GM23338 (cell line): ENCODE measurements at regions not wholly inside any gene's neighbourhood (a gene's known extent, or its start where the extent isn't known, plus 50 kb on each side); places are given as distances from the start of the nearest gene placed in this dataset.

Experiments used
- ATAC-seq: fragments of 200-7000 bp; cut with Tn5 transposase; 3 replicates; pipeline ENCODE4 v1.9.1; 2020
- DNase-seq: peaks from one replicate; pipeline ENCODE4 v3.0.0-alpha.2; 2015; ENCODE audit warnings: low spot score
- H2AFZ ChIP-seq: fragments of 200-600 bp; sonication (generic); 2 replicates; pipeline ENCODE4 v1.8.0; 2016; ENCODE audit warnings: antibody characterized with exemption, mild to moderate bottlenecking, moderate library complexity
- H3F3A ChIP-seq: fragments of 200-600 bp; sonication (generic); replicated peaks from 2 replicates; pipeline ENCODE4 v1.8.0; 2017; ENCODE audit warnings: antibody characterized with exemption, mixed run types, low read depth
- H3K27ac ChIP-seq: fragments of 200-600 bp; sonication (generic); 2 replicates; pipeline ENCODE4 v1.6.1; 2016; ENCODE audit warnings: low read depth
- H3K27me3 ChIP-seq: fragments of 200-600 bp; sonication (generic); 2 replicates; pipeline ENCODE4 v1.8.0; 2016; ENCODE audit warnings: mild to moderate bottlenecking, mixed run types, moderate library complexity; ENCODE audit not compliant: insufficient read depth
- H3K36me3 ChIP-seq: fragments of 200-600 bp; sonication (generic); 2 replicates; pipeline ENCODE4 v1.8.0; 2016; ENCODE audit warnings: mild to moderate bottlenecking; ENCODE audit not compliant: insufficient read depth
- H3K4me1 ChIP-seq: fragments of 200-600 bp; sonication (generic); 2 replicates; pipeline ENCODE4 v1.8.0; 2016; ENCODE audit warnings: mild to moderate bottlenecking, moderate library complexity; ENCODE audit not compliant: insufficient read depth
- H3K4me2 ChIP-seq: fragments of 200-600 bp; sonication (generic); 2 replicates; pipeline ENCODE4 v1.7.1; 2017; ENCODE audit warnings: mixed run types
- H3K4me3 ChIP-seq: fragments of 200-600 bp; sonication (generic); 2 replicates; pipeline ENCODE4 v1.6.1; 2016; ENCODE audit warnings: mixed run types
- H3K79me2 ChIP-seq: fragments of 200-600 bp; sonication (generic); replicated peaks from 2 replicates; pipeline ENCODE4 v1.8.0; 2017; ENCODE audit warnings: mild to moderate bottlenecking; ENCODE audit not compliant: insufficient read depth
- H3K9me2 ChIP-seq: fragments of 200-600 bp; sonication (generic); 2 replicates; pipeline ENCODE4 v1.8.0; 2017; ENCODE audit not compliant: insufficient read depth
- H4K20me1 ChIP-seq: fragments of 200-600 bp; sonication (generic); replicated peaks from 2 replicates; pipeline ENCODE4 v1.8.0; 2017; ENCODE audit warnings: mild to moderate bottlenecking; ENCODE audit not compliant: insufficient read depth
- H3K27ac Mint-ChIP-seq: 2 replicates; pipeline ENCODE4 v1.8.0; 2020; ENCODE audit warnings: inconsistent platforms, mild to moderate bottlenecking, moderate library complexity, mixed read lengths
- H3K27me3 Mint-ChIP-seq: 3 replicates; pipeline ENCODE4 v1.8.0; 2022; ENCODE audit warnings: low read depth, mild to moderate bottlenecking, moderate library complexity, mixed read lengths, inconsistent platforms; ENCODE audit not compliant: insufficient read depth, poor library complexity
- H3K36me3 Mint-ChIP-seq: 3 replicates; pipeline ENCODE4 v1.8.0; 2021; ENCODE audit warnings: low read depth, mild to moderate bottlenecking, inconsistent platforms, moderate library complexity, mixed read lengths
- H3K4me1 Mint-ChIP-seq: 3 replicates; pipeline ENCODE4 v1.8.0; 2020; ENCODE audit warnings: mild to moderate bottlenecking, inconsistent platforms, mixed read lengths
- H3K4me3 Mint-ChIP-seq: 3 replicates; pipeline ENCODE4 v1.8.0; 2021; ENCODE audit warnings: moderate library complexity, mild to moderate bottlenecking, inconsistent platforms, mixed read lengths
- H3K9me3 Mint-ChIP-seq: 3 replicates; pipeline ENCODE4 v1.8.0; 2020; ENCODE audit warnings: moderate library complexity, mild to moderate bottlenecking, inconsistent platforms, mixed read lengths
- CREB1 ChIP-seq: fragments of 250-450 bp; sonication (Bioruptor Pico); IDR thresholded peaks from 2 replicates; pipeline ENCODE4 v1.5.0; 2020; ENCODE audit warnings: low read depth, mild to moderate bottlenecking, moderate library complexity
- EZH2 ChIP-seq: fragments of 200-600 bp; sonication (generic); IDR thresholded peaks from one replicate; pipeline ENCODE4 v1.8.0; 2017; ENCODE audit warnings: antibody characterized with exemption, mild to moderate bottlenecking, low read depth; ENCODE audit not compliant: unreplicated experiment
- EZH2phosphoT487 ChIP-seq: fragments of 200-600 bp; sonication (generic); IDR thresholded peaks from one replicate; pipeline ENCODE4 v1.8.1; 2018; ENCODE audit warnings: antibody characterized with exemption; ENCODE audit not compliant: unreplicated experiment
- JUNB ChIP-seq: IDR thresholded peaks from one replicate; pipeline ENCODE4 v1.6.1; 2016; ENCODE audit warnings: antibody characterized with exemption; ENCODE audit not compliant: unreplicated experiment
- NANOG ChIP-seq: IDR thresholded peaks from 2 replicates; pipeline ENCODE4 v1.6.1; 2016; ENCODE audit warnings: antibody characterized with exemption, borderline replicate concordance
- POLR2AphosphoS5 ChIP-seq: IDR thresholded peaks from 2 replicates; pipeline ENCODE4 v1.6.1; 2016; ENCODE audit warnings: antibody characterized with exemption, low read depth
- STAT1 ChIP-seq: IDR thresholded peaks from one replicate; pipeline ENCODE4 v1.6.1; 2016; ENCODE audit warnings: antibody characterized with exemption; ENCODE audit not compliant: unreplicated experiment
- ZNF114 ChIP-seq: fragments of 250-450 bp; sonication (Bioruptor Pico); IDR thresholded peaks from 2 replicates; pipeline ENCODE4 v1.5.0; 2020; ENCODE audit warnings: mild to moderate bottlenecking, moderate library complexity
- ZNF331 ChIP-seq: fragments of 250-450 bp; sonication (Bioruptor Pico); IDR thresholded peaks from 2 replicates; pipeline ENCODE4 v1.5.0; 2020; ENCODE audit warnings: low read depth, mild to moderate bottlenecking, moderate library complexity
- TF ChIP-seq, protein P1 (sequence below): fragments of 250-450 bp; sonication (Bioruptor Pico); IDR thresholded peaks from 2 replicates; pipeline ENCODE4 v1.5.0; 2020; ENCODE audit warnings: mild to moderate bottlenecking, moderate library complexity
- TF ChIP-seq, protein P2 (sequence below): IDR thresholded peaks from one replicate; pipeline ENCODE4 v1.6.1; 2018; ENCODE audit warnings: antibody characterized with exemption; ENCODE audit not compliant: unreplicated experiment

DNA sequence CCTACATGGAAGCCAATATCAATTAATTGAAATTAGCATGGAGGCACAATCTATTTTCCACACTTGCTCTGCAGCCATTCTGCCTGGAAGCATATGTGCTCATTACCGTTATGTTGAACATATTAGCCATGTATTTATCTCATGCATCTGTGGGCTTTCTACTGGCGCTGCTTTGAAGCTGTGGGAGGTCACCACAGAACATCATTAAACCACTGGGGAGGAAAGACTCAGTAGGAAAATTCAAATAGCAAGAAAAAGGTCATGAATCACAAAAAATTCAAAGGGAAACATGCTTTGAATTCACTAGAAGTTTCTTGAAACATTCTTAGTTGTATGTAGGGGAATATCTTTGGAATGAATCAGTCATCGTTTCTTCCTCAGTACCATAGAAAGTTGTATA is 652.5 kb downstream of the EDEM1 start (continued):
- TF ChIP-seq CREB1 (CRISPR knock-in tag) (no peak), EZH2 (no peak), EZH2phosphoT487 (no peak)

DNA sequence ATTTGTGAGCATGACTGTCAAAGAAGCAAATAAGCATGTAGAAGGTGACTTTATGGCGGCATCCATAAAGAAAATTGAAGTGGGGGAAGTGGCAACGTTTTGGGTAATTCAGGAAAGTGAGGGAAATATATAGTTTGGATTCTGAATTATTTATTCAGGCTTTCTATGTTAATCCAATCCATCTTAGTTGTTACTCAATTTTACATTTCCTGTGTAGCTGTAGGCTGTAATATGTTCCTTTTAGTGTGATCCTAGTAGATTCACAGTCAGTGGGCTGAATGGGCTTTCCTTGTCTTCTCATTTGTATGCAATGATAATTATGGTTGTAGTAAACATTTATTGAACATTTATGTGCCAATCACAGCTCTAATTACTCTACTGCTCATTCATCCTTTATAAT is 654.1 kb downstream of the EDEM1 start:
- H3K27me3 ChIP-seq = no peaks in the 10 kb centered on the region
- no peak overlapping the region for H3K4me3 Mint-ChIP-seq
- no peaks in the 10 kb centered on the region for H3K4me1 Mint-ChIP-seq
- no peak for TF ChIP-seq NANOG
- TF ChIP-seq JUNB = no peak
- no peak for TF ChIP-seq POLR2AphosphoS5
- TF ChIP-seq CREB1 (CRISPR knock-in tag) = no peak
- no peak for TF ChIP-seq STAT1
- TF ChIP-seq, protein P1, sequence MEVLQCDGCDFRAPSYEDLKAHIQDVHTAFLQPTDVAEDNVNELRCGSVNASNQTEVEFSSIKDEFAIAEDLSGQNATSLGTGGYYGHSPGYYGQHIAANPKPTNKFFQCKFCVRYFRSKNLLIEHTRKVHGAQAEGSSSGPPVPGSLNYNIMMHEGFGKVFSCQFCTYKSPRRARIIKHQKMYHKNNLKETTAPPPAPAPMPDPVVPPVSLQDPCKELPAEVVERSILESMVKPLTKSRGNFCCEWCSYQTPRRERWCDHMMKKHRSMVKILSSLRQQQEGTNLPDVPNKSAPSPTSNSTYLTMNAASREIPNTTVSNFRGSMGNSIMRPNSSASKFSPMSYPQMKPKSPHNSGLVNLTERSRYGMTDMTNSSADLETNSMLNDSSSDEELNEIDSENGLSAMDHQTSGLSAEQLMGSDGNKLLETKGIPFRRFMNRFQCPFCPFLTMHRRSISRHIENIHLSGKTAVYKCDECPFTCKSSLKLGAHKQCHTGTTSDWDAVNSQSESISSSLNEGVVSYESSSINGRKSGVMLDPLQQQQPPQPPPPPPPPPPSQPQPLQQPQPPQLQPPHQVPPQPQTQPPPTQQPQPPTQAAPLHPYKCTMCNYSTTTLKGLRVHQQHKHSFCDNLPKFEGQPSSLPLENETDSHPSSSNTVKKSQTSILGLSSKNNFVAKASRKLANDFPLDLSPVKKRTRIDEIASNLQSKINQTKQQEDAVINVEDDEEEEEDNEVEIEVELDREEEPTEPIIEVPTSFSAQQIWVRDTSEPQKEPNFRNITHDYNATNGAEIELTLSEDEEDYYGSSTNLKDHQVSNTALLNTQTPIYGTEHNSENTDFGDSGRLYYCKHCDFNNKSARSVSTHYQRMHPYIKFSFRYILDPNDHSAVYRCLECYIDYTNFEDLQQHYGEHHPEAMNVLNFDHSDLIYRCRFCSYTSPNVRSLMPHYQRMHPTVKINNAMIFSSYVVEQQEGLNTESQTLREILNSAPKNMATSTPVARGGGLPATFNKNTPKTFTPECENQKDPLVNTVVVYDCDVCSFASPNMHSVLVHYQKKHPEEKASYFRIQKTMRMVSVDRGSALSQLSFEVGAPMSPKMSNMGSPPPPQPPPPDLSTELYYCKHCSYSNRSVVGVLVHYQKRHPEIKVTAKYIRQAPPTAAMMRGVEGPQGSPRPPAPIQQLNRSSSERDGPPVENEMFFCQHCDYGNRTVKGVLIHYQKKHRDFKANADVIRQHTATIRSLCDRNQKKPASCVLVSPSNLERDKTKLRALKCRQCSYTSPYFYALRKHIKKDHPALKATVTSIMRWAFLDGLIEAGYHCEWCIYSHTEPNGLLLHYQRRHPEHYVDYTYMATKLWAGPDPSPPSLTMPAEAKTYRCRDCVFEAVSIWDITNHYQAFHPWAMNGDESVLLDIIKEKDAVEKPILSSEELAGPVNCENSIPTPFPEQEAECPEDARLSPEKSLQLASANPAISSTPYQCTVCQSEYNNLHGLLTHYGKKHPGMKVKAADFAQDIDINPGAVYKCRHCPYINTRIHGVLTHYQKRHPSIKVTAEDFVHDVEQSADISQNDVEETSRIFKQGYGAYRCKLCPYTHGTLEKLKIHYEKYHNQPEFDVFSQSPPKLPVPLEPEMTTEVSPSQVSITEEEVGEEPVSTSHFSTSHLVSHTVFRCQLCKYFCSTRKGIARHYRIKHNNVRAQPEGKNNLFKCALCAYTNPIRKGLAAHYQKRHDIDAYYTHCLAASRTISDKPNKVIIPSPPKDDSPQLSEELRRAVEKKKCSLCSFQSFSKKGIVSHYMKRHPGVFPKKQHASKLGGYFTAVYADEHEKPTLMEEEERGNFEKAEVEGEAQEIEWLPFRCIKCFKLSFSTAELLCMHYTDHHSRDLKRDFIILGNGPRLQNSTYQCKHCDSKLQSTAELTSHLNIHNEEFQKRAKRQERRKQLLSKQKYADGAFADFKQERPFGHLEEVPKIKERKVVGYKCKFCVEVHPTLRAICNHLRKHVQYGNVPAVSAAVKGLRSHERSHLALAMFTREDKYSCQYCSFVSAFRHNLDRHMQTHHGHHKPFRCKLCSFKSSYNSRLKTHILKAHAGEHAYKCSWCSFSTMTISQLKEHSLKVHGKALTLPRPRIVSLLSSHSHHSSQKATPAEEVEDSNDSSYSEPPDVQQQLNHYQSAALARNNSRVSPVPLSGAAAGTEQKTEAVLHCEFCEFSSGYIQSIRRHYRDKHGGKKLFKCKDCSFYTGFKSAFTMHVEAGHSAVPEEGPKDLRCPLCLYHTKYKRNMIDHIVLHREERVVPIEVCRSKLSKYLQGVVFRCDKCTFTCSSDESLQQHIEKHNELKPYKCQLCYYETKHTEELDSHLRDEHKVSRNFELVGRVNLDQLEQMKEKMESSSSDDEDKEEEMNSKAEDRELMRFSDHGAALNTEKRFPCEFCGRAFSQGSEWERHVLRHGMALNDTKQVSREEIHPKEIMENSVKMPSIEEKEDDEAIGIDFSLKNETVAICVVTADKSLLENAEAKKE = no peak
- TF ChIP-seq, protein P2, sequence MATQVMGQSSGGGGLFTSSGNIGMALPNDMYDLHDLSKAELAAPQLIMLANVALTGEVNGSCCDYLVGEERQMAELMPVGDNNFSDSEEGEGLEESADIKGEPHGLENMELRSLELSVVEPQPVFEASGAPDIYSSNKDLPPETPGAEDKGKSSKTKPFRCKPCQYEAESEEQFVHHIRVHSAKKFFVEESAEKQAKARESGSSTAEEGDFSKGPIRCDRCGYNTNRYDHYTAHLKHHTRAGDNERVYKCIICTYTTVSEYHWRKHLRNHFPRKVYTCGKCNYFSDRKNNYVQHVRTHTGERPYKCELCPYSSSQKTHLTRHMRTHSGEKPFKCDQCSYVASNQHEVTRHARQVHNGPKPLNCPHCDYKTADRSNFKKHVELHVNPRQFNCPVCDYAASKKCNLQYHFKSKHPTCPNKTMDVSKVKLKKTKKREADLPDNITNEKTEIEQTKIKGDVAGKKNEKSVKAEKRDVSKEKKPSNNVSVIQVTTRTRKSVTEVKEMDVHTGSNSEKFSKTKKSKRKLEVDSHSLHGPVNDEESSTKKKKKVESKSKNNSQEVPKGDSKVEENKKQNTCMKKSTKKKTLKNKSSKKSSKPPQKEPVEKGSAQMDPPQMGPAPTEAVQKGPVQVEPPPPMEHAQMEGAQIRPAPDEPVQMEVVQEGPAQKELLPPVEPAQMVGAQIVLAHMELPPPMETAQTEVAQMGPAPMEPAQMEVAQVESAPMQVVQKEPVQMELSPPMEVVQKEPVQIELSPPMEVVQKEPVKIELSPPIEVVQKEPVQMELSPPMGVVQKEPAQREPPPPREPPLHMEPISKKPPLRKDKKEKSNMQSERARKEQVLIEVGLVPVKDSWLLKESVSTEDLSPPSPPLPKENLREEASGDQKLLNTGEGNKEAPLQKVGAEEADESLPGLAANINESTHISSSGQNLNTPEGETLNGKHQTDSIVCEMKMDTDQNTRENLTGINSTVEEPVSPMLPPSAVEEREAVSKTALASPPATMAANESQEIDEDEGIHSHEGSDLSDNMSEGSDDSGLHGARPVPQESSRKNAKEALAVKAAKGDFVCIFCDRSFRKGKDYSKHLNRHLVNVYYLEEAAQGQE = no peak
- no peak for TF ChIP-seq ZNF331 (CRISPR knock-in tag)
- TF ChIP-seq ZNF114 = no peak
- TF ChIP-seq EZH2 = no peak
- H3K4me1 ChIP-seq = no peaks in the 10 kb centered on the region
- H3K27me3 Mint-ChIP-seq = peaks cover 2% of the 10 kb centered on the region
- no peak for DNase-seq
- no peak overlapping the region for H3K27ac Mint-ChIP-seq
- H3F3A ChIP-seq = no peaks in the 10 kb centered on the region
- H3K79me2 ChIP-seq = no peaks in the 10 kb centered on the region
- H3K4me3 ChIP-seq = no peak overlapping the region
- H3K9me2 ChIP-seq = no peaks in the 10 kb centered on the region
- H4K20me1 ChIP-seq = no peaks in the 10 kb centered on the region
- H3K9me3 Mint-ChIP-seq = peaks cover 78% of the 10 kb centered on the region
- peaks cover 5% of the 10 kb centered on the region; the same call in 1 of the 3 replicates for H3K36me3 Mint-ChIP-seq
- no peak overlapping the region for H2AFZ ChIP-seq
- ATAC-seq = no peak
- H3K4me2 ChIP-seq = no peak overlapping the region
- no peak overlapping the region for H3K27ac ChIP-seq
- H3K36me3 ChIP-seq = peaks cover 10% of the 10 kb centered on the region; the same call in 1 of the 2 replicates
